HCT116 (cell line): ENCODE measurements at regions not wholly inside any gene's neighbourhood (a gene's known extent, or its start where the extent isn't known, plus 50 kb on each side); places are given as distances from the start of the nearest gene placed in this dataset.

Experiments
- ATAC-seq: fragments of 200-7000 bp; cut with Tn5 transposase; 2 replicates; pipeline ENCODE4 v1.9.1; 2020; ENCODE audit warnings: mild to moderate bottlenecking, moderate library complexity
- BruUV-seq: library from RNA; stranded (reverse); fragments of 400-500 nt; replicated peaks from 2 replicates; lab custom pipeline; 2021; lab: Mats Ljungman, UMichigan
- CTCF ChIA-PET: fragments of 300-600 bp; sonication (Branson Sonifier 250); formaldehyde crosslinking; loops from one replicate; lab custom pipeline; 2021; ENCODE audit warnings: antibody characterized with exemption; lab: Charles Lee
- POLR2A ChIA-PET: fragments of 300-600, 350-600 bp; sonication (Branson Sonifier 250); formaldehyde crosslinking; loops from one replicate; lab custom pipeline; 2021; ENCODE audit warnings: antibody characterized with exemption; lab: Charles Lee
- RAD21 ChIA-PET, 2 experiments: fragments of 300-600 bp; sonication (Branson Sonifier 250); formaldehyde crosslinking; loops; one replicate each; lab custom pipeline; 2023; ENCODE audit warnings: low total read pairs in 2 of 2; ENCODE audit not compliant: uncharacterized antibody in 2 of 2, unreplicated experiment in 2 of 2, low non-redundant PET in 1 of 2; lab: Charles Lee
- DNase-seq: peaks from one replicate; pipeline ENCODE4 v3.0.0-alpha.2; 2010; ENCODE audit warnings: low read depth, low spot score
- H2AFZ ChIP-seq: fragments of 200-600 bp; shearing (Covaris generic), sonication (generic); 2 replicates; pipeline ENCODE4 v1.6.1; 2017; ENCODE audit warnings: low read depth, mixed run types, mixed read lengths, antibody characterized with exemption, low read length; ENCODE audit not compliant: poor library complexity, severe bottlenecking
- H3K27ac ChIP-seq: 2 replicates; pipeline ENCODE4 v1.5.1; 2012; ENCODE audit warnings: low read depth, low read length
- H3K27me3 ChIP-seq: fragments of 200-600 bp; sonication (generic); 2 replicates; pipeline ENCODE4 v1.6.1; 2016; ENCODE audit warnings: mixed run types, low read length, mixed read lengths; ENCODE audit not compliant: insufficient read depth
- H3K36me3 ChIP-seq, 2 experiments: fragments of 200-500 bp in 1 of 2; fragments of 200-600 bp in 1 of 2; sonication (Bioruptor generic) in 1 of 2; sonication (generic) in 1 of 2; 2 replicates each; pipeline versions ENCODE4 v1.5.1 to v1.6.1; 2014 to 2016; ENCODE audit warnings: low read length in 2 of 2, inconsistent platforms in 1 of 2, mixed read lengths in 1 of 2, mixed run types in 1 of 2; ENCODE audit not compliant: insufficient read depth in 2 of 2, control insufficient read depth in 1 of 2
- H3K4me1 ChIP-seq, 2 experiments: fragments of 200-600 bp in 1 of 2; sonication (generic) in 1 of 2; 2 replicates each; pipeline versions ENCODE4 v1.5.1 to v1.6.1; 2012 to 2017; ENCODE audit warnings: low read length in 2 of 2, inconsistent platforms in 1 of 2, mild to moderate bottlenecking in 1 of 2, mixed read lengths in 1 of 2, mixed run types in 1 of 2, moderate library complexity in 1 of 2; ENCODE audit not compliant: insufficient read depth in 2 of 2, control insufficient read depth in 1 of 2
- H3K4me2 ChIP-seq: fragments of 200-600 bp; sonication (generic); 2 replicates; pipeline ENCODE4 v1.6.1; 2017; ENCODE audit warnings: mixed run types, low read length, mixed read lengths
- H3K4me3 ChIP-seq, 2 experiments: fragments of 200-600 bp in 1 of 2; sonication (generic) in 1 of 2; replicated peaks in 1 of 2; 2 replicates each; pipeline ENCODE4 v1.5.1; 2011 to 2016; ENCODE audit warnings: low read length in 2 of 2, control low read depth in 1 of 2, low read depth in 1 of 2, mild to moderate bottlenecking in 1 of 2, mixed read lengths in 1 of 2, mixed run types in 1 of 2
- H3K79me2 ChIP-seq: fragments of 200-600 bp; sonication (generic); 2 replicates; pipeline ENCODE4 v1.6.1; 2017; ENCODE audit warnings: mild to moderate bottlenecking, mixed run types, low read length, moderate library complexity, mixed read lengths; ENCODE audit not compliant: insufficient read depth
- H3K9ac ChIP-seq: fragments of 200-600 bp; sonication (generic); 2 replicates; pipeline ENCODE4 v1.6.1; 2016; ENCODE audit warnings: low read length, mixed read lengths
- H3K9me2 ChIP-seq: fragments of 200-600 bp; sonication (generic), shearing (Covaris generic); 2 replicates; pipeline ENCODE4 v1.6.1; 2017; ENCODE audit warnings: mixed run types, mild to moderate bottlenecking, moderate library complexity; ENCODE audit not compliant: insufficient read depth
- H3K9me3 ChIP-seq, 2 experiments: fragments of 200-500 bp in 1 of 2; fragments of 200-600 bp in 1 of 2; sonication (Bioruptor generic) in 1 of 2; sonication (generic) in 1 of 2; 2 replicates each; pipeline ENCODE4 v1.6.1; 2014 to 2017; ENCODE audit warnings: low read length in 2 of 2, mixed read lengths in 2 of 2, inconsistent platforms in 1 of 2, low read depth in 1 of 2, mild to moderate bottlenecking in 1 of 2, mixed run types in 1 of 2, moderate library complexity in 1 of 2; ENCODE audit not compliant: control insufficient read depth in 1 of 2, insufficient read depth in 1 of 2
- H4K20me1 ChIP-seq: fragments of 200-600 bp; sonication (generic), shearing (Covaris generic); 2 replicates; pipeline ENCODE4 v1.6.1; 2017; ENCODE audit warnings: mixed run types, mild to moderate bottlenecking, moderate library complexity; ENCODE audit not compliant: insufficient read depth
- CBX3 ChIP-seq: IDR thresholded peaks from 2 replicates; pipeline ENCODE4 v1.6.1; 2012; ENCODE audit warnings: low read depth
- EGR1 ChIP-seq: IDR thresholded peaks from 2 replicates; pipeline ENCODE4 v1.6.1; 2012; ENCODE audit warnings: low read depth
- ELF1 ChIP-seq: IDR thresholded peaks from 2 replicates; pipeline ENCODE4 v1.6.1; 2012; ENCODE audit warnings: low read depth, borderline replicate concordance
- JUND ChIP-seq: IDR thresholded peaks from 2 replicates; pipeline ENCODE4 v1.6.1; 2012
- RAD21 ChIP-seq: IDR thresholded peaks from 2 replicates; pipeline ENCODE4 v1.6.1; 2012; ENCODE audit warnings: low read depth, mild to moderate bottlenecking
- SIN3A ChIP-seq: IDR thresholded peaks from 2 replicates; pipeline ENCODE4 v1.6.1; 2012; ENCODE audit warnings: low read depth
- SRF ChIP-seq: IDR thresholded peaks from 2 replicates; pipeline ENCODE4 v1.6.1; 2012; ENCODE audit warnings: low read depth
- YY1 ChIP-seq: IDR thresholded peaks from 2 replicates; pipeline ENCODE4 v1.6.1; 2011; ENCODE audit warnings: low read length, low read depth, moderate library complexity, mild to moderate bottlenecking; ENCODE audit not compliant: insufficient replicate concordance; ENCODE audit errors: extremely low read depth
- intact Hi-C: fragments of 100-400 bp; cut with micrococcal nuclease; formaldehyde crosslinking; loops from 2 replicates; pipeline ENCODE4 v1.10.0; 2022
- TF ChIP-seq, protein P1 (sequence below): IDR thresholded peaks from 2 replicates; pipeline ENCODE4 v1.6.1; 2012; ENCODE audit warnings: low read depth
- TF ChIP-seq, protein P2 (sequence below): IDR thresholded peaks from 2 replicates; pipeline ENCODE4 v1.6.1; 2012
- TF ChIP-seq, protein P3 (sequence below): IDR thresholded peaks from 2 replicates; pipeline ENCODE4 v1.6.1; 2012
- TF ChIP-seq, protein P4 (sequence below), 3 experiments: fragments of 200-600 bp in 1 of 3; sonication (generic) in 1 of 3; IDR thresholded peaks in 2 of 3; conservative IDR thresholded peaks in 1 of 3; 2 replicates each; pipeline ENCODE4 v1.5.1; 2012 to 2017; ENCODE audit warnings: low read depth in 2 of 3, low read length in 2 of 3, antibody characterized with exemption in 1 of 3, borderline replicate concordance in 1 of 3, control low read depth in 1 of 3, mild to moderate bottlenecking in 1 of 3, mixed read lengths in 1 of 3, mixed run types in 1 of 3, moderate library complexity in 1 of 3; ENCODE audit not compliant: insufficient read depth in 1 of 3

DNA sequence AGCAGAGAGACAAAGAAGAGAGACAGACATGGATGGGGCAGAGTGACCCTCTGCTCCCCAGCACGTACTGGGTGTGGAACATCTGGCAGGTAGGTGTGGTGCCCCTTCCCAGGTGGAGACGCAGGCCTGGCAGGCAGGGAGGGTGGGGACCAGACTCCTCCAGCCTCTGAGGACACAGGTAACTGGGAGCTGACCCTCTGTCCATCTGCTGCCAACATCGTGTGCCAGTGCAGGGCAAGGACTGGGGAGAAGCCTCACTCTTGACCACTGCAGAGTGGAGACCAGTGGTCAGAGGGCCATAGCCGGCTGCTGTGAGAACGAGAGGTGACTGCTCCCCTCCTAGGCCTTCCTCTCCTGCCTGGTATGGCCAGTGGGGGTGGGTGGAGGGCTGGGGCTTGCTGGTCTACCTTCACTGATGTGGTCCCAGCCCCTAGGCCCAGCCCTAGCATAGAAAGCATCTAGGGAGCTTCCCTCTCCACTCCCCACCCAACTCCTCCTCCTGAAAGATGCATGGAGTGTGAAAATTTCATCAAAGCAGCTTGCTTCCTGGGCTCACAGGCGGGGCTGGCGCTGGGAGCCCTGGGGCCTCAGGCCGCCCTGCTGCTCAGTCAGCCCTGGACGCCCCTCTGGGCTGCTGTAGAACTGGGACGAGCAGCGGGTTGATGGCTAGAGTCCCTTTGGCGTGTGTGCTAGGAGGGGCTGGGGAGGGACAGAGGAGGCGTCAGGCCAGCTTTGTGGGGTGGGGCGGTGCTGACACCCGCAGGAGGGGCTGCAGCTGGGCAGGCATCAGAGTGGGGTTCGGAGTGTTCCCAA lies 90.3 kb downstream of the PLXNA1 start:
- H3K36me3 ChIP-seq: no peaks in the 10 kb centered on the region
- ChIA-PET POLR2A (no interaction called here), RAD21 (no interaction called here), CTCF (no interaction called here)
- H3K27me3 ChIP-seq: no peaks in the 10 kb centered on the region
- H3K79me2 ChIP-seq: no peaks in the 10 kb centered on the region
- no peak overlapping the region for H3K4me3 ChIP-seq
- no peaks in the 10 kb centered on the region for H4K20me1 ChIP-seq
- DNase-seq (no peak), ATAC-seq (no peak)
- TF ChIP-seq JUND (no peak), EGR1 (no peak), RAD21 (no peak; the same call in 1 of the 2 replicates), YY1 (no peak), CBX3 (no peak), SIN3A (no peak), SRF (no peak), ELF1 (no peak)
- TF ChIP-seq, protein P1, sequence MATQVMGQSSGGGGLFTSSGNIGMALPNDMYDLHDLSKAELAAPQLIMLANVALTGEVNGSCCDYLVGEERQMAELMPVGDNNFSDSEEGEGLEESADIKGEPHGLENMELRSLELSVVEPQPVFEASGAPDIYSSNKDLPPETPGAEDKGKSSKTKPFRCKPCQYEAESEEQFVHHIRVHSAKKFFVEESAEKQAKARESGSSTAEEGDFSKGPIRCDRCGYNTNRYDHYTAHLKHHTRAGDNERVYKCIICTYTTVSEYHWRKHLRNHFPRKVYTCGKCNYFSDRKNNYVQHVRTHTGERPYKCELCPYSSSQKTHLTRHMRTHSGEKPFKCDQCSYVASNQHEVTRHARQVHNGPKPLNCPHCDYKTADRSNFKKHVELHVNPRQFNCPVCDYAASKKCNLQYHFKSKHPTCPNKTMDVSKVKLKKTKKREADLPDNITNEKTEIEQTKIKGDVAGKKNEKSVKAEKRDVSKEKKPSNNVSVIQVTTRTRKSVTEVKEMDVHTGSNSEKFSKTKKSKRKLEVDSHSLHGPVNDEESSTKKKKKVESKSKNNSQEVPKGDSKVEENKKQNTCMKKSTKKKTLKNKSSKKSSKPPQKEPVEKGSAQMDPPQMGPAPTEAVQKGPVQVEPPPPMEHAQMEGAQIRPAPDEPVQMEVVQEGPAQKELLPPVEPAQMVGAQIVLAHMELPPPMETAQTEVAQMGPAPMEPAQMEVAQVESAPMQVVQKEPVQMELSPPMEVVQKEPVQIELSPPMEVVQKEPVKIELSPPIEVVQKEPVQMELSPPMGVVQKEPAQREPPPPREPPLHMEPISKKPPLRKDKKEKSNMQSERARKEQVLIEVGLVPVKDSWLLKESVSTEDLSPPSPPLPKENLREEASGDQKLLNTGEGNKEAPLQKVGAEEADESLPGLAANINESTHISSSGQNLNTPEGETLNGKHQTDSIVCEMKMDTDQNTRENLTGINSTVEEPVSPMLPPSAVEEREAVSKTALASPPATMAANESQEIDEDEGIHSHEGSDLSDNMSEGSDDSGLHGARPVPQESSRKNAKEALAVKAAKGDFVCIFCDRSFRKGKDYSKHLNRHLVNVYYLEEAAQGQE: no peak
- TF ChIP-seq, protein P2, sequence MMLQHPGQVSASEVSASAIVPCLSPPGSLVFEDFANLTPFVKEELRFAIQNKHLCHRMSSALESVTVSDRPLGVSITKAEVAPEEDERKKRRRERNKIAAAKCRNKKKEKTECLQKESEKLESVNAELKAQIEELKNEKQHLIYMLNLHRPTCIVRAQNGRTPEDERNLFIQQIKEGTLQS: no peak
- TF ChIP-seq, protein P3, sequence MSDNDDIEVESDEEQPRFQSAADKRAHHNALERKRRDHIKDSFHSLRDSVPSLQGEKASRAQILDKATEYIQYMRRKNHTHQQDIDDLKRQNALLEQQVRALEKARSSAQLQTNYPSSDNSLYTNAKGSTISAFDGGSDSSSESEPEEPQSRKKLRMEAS: no peak
- TF ChIP-seq, protein P4, sequence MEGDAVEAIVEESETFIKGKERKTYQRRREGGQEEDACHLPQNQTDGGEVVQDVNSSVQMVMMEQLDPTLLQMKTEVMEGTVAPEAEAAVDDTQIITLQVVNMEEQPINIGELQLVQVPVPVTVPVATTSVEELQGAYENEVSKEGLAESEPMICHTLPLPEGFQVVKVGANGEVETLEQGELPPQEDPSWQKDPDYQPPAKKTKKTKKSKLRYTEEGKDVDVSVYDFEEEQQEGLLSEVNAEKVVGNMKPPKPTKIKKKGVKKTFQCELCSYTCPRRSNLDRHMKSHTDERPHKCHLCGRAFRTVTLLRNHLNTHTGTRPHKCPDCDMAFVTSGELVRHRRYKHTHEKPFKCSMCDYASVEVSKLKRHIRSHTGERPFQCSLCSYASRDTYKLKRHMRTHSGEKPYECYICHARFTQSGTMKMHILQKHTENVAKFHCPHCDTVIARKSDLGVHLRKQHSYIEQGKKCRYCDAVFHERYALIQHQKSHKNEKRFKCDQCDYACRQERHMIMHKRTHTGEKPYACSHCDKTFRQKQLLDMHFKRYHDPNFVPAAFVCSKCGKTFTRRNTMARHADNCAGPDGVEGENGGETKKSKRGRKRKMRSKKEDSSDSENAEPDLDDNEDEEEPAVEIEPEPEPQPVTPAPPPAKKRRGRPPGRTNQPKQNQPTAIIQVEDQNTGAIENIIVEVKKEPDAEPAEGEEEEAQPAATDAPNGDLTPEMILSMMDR (IDR thresholded peaks at IDR 0.05 in 2 of 3, conservative IDR thresholded peaks at IDR 0.05 in 1 of 3; ENCODE audit: borderline replicate concordance in 1 of 3, insufficient read depth in 1 of 3, low read depth in 2 of 3, low read length in 2 of 3): no peak
- intact Hi-C loops: no loop called here
- no peak overlapping the region for H3K9ac ChIP-seq
- BruUV-seq: no TSS peak
- H3K4me2 ChIP-seq: no peak overlapping the region
- no peaks in the 10 kb centered on the region for H3K4me1 ChIP-seq
- no peak overlapping the region for H3K27ac ChIP-seq
- H2AFZ ChIP-seq: no peak overlapping the region
- no peaks in the 10 kb centered on the region for H3K9me2 ChIP-seq
- no peaks in the 10 kb centered on the region for H3K9me3 ChIP-seq
